ENCODE measurements at regions not wholly inside any gene's neighbourhood (a gene's known extent, or its start where the extent isn't known, plus 50 kb on each side); places are given as distances from the start of the nearest gene placed in this dataset.

DNA sequence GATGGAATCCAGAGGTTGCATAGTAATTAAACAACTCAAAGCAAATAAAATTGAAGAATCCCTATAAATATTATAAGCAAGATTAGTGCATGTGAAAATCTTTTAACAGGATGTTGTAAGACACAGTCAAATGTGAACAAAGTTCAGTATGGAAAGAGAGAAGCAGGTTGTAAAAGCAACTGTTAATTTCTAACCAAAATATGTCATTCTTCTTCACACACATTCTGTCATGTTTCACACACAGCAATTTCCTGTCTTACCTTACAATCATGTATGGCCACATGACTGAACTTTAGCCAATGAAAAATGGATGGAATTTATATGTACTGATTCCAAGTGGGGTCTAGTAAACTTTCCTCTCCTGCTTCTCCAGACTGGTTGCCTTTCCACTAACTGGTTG lies 527.7 kb upstream of the TMPRSS15 start:
- DNase-seq (ENCODE audit: low read depth, low spot score) = no peak
- ATAC-seq = no peak
- TF ChIP-seq POLR2AphosphoS5 (IDR thresholded peaks at IDR 0.05; ENCODE audit: low read depth, low read length) (no peak), SIN3A (IDR thresholded peaks at IDR 0.05; ENCODE audit: borderline replicate concordance, insufficient read depth, low read depth, low read length) (no peak), TCF7L2 (IDR thresholded peaks at IDR 0.05; ENCODE audit: low read depth, low read length) (no peak)
- TF ChIP-seq, protein P1, sequence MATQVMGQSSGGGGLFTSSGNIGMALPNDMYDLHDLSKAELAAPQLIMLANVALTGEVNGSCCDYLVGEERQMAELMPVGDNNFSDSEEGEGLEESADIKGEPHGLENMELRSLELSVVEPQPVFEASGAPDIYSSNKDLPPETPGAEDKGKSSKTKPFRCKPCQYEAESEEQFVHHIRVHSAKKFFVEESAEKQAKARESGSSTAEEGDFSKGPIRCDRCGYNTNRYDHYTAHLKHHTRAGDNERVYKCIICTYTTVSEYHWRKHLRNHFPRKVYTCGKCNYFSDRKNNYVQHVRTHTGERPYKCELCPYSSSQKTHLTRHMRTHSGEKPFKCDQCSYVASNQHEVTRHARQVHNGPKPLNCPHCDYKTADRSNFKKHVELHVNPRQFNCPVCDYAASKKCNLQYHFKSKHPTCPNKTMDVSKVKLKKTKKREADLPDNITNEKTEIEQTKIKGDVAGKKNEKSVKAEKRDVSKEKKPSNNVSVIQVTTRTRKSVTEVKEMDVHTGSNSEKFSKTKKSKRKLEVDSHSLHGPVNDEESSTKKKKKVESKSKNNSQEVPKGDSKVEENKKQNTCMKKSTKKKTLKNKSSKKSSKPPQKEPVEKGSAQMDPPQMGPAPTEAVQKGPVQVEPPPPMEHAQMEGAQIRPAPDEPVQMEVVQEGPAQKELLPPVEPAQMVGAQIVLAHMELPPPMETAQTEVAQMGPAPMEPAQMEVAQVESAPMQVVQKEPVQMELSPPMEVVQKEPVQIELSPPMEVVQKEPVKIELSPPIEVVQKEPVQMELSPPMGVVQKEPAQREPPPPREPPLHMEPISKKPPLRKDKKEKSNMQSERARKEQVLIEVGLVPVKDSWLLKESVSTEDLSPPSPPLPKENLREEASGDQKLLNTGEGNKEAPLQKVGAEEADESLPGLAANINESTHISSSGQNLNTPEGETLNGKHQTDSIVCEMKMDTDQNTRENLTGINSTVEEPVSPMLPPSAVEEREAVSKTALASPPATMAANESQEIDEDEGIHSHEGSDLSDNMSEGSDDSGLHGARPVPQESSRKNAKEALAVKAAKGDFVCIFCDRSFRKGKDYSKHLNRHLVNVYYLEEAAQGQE (IDR thresholded peaks at IDR 0.05; ENCODE audit: insufficient read depth in 1 of 2, low read depth in 2 of 2, low read length in 1 of 2) = no peak
- TF ChIP-seq, protein P2, sequence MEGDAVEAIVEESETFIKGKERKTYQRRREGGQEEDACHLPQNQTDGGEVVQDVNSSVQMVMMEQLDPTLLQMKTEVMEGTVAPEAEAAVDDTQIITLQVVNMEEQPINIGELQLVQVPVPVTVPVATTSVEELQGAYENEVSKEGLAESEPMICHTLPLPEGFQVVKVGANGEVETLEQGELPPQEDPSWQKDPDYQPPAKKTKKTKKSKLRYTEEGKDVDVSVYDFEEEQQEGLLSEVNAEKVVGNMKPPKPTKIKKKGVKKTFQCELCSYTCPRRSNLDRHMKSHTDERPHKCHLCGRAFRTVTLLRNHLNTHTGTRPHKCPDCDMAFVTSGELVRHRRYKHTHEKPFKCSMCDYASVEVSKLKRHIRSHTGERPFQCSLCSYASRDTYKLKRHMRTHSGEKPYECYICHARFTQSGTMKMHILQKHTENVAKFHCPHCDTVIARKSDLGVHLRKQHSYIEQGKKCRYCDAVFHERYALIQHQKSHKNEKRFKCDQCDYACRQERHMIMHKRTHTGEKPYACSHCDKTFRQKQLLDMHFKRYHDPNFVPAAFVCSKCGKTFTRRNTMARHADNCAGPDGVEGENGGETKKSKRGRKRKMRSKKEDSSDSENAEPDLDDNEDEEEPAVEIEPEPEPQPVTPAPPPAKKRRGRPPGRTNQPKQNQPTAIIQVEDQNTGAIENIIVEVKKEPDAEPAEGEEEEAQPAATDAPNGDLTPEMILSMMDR (IDR thresholded peaks at IDR 0.05) = no peak
- BruUV-seq (replicated peaks) = no TSS peak
- Histone ChIP-seq H3K36me3 (ENCODE audit: control insufficient read depth, insufficient read depth, low read length) (no peaks in the 10 kb centered on the region), H3K27me3 (ENCODE audit: control insufficient read depth, insufficient read depth, low read length) (no peaks in the 10 kb centered on the region), H3K4me3 (ENCODE audit: low read depth in 2 of 2, low read length in 2 of 2) (no peak overlapping the region), H3K4me1 (ENCODE audit: control insufficient read depth, insufficient read depth, low read length) (no peaks in the 10 kb centered on the region), H3K9me3 (ENCODE audit: control insufficient read depth, insufficient read depth, low read depth, low read length) (no peaks in the 10 kb centered on the region), H3K27ac (ENCODE audit: low read length) (no peak overlapping the region)
- in situ Hi-C loops (cut with HindIII; ENCODE audit: low pct_unique_long_range_greater_than_20kb, low sequenced_read_pairs) (no loop called here), intact Hi-C loops (cut with micrococcal nuclease; ENCODE audit: unreplicated experiment) (no loop called here)
- ChIA-PET CTCF (no interaction called here), POLR2A (no interaction called here)

DNA sequence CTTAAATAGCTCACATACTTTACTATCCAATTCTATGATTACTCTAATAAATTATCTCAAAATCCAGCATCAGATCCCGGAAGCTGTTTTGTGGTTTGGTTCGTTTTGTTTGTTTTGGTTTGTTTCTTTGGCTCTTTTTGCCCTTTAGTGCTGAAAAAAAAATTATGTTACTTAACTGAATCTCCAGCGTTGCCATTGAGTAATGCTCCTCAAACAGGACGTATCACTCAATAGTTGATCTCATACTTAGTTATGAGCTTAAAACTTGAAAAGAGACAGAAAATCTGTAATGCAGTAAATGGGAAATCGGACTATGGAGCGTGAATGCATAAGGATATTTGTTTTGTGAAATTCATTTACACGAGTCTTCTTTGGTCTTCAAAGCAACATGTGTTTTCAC lies 533.8 kb upstream of the TMPRSS15 start:
- TF ChIP-seq, protein P1 (IDR thresholded peaks at IDR 0.05; ENCODE audit: insufficient read depth in 1 of 2, low read depth in 2 of 2, low read length in 1 of 2) = no peak
- TF ChIP-seq TCF7L2 (IDR thresholded peaks at IDR 0.05; ENCODE audit: low read depth, low read length) = no peak
- TF ChIP-seq, protein P2 (IDR thresholded peaks at IDR 0.05) = no peak
- TF ChIP-seq SIN3A (IDR thresholded peaks at IDR 0.05; ENCODE audit: borderline replicate concordance, insufficient read depth, low read depth, low read length) = no peak
- TF ChIP-seq POLR2AphosphoS5 (IDR thresholded peaks at IDR 0.05; ENCODE audit: low read depth, low read length) = no peak
- no peaks in the 10 kb centered on the region for H3K36me3 ChIP-seq (ENCODE audit: control insufficient read depth, insufficient read depth, low read length)
- intact Hi-C loops (cut with micrococcal nuclease; ENCODE audit: unreplicated experiment) = no loop called here
- no peak overlapping the region for H3K27ac ChIP-seq (ENCODE audit: low read length)
- DNase-seq (ENCODE audit: low read depth, low spot score) = no peak
- in situ Hi-C loops (cut with HindIII; ENCODE audit: low pct_unique_long_range_greater_than_20kb, low sequenced_read_pairs) = no loop called here
- ATAC-seq = no peak
- BruUV-seq (replicated peaks) = no TSS peak
- CTCF ChIA-PET = no interaction called here
- H3K27me3 ChIP-seq (ENCODE audit: control insufficient read depth, insufficient read depth, low read length) = no peaks in the 10 kb centered on the region
- H3K9me3 ChIP-seq (ENCODE audit: control insufficient read depth, insufficient read depth, low read depth, low read length) = no peaks in the 10 kb centered on the region
- no peak overlapping the region for H3K4me3 ChIP-seq (ENCODE audit: low read depth in 2 of 2, low read length in 2 of 2)
- no peaks in the 10 kb centered on the region for H3K4me1 ChIP-seq (ENCODE audit: control insufficient read depth, insufficient read depth, low read length)
- POLR2A ChIA-PET = no interaction called here
